ENCODE measurements at regions not wholly inside any gene's neighbourhood (a gene's known extent, or its start where the extent isn't known, plus 50 kb on each side); places are given as distances from the start of the nearest gene placed in this dataset.
A peak's percentile ranks its signal among the peaks of the same experiment; 100 is the strongest.

- Histone ChIP-seq H3K9me3 (ENCODE audit: control insufficient read depth, low read length) (no peaks in the 10 kb centered on the region), H3K27me3 (ENCODE audit: control insufficient read depth, insufficient read depth) (no peaks in the 10 kb centered on the region), H3K4me1 (ENCODE audit: control insufficient read depth, insufficient read depth, low read length) (no peaks in the 10 kb centered on the region), H3K4me3 (ENCODE audit: low read length) (no peak overlapping the region), H3K27ac (ENCODE audit: low read length) (no peak overlapping the region)
- WGBS, result 25% methylated on average over 1 of the region's 1 CpG
- intact Hi-C loops (cut with DNase I), result no loop called here
- no peak for ATAC-seq
- no peak for DNase-seq
Observed at GRCh38 chr16:65771707-65772106, 594.8 kb upstream of the CDH5 start.

GRCh38 chr16:65770752-65771151, 595.7 kb upstream of the CDH5 start:
- ATAC-seq (no peak), DNase-seq (no peak)
- WGBS, result 96% methylated on average over 1 of the region's 1 CpG
- no peaks in the 10 kb centered on the region for H3K4me1 ChIP-seq (ENCODE audit: control insufficient read depth, insufficient read depth, low read length)
- H3K9me3 ChIP-seq (ENCODE audit: control insufficient read depth, low read length), result no peaks in the 10 kb centered on the region
- H3K27me3 ChIP-seq (ENCODE audit: control insufficient read depth, insufficient read depth), result no peaks in the 10 kb centered on the region
- intact Hi-C loops (cut with DNase I), result no loop called here
- H3K27ac ChIP-seq (ENCODE audit: low read length), result no peak overlapping the region
- H3K4me3 ChIP-seq (ENCODE audit: low read length), result no peak overlapping the region

GRCh38 chr16:65769776-65770438, 596.6 kb upstream of the CDH5 start:
- Histone ChIP-seq H3K27me3 (ENCODE audit: control insufficient read depth, insufficient read depth) (no peaks in the 10 kb centered on the region), H3K4me3 (ENCODE audit: low read length) (no peak overlapping the region), H3K9me3 (ENCODE audit: control insufficient read depth, low read length) (no peaks in the 10 kb centered on the region), H3K4me1 (ENCODE audit: control insufficient read depth, insufficient read depth, low read length) (no peaks in the 10 kb centered on the region), H3K27ac (ENCODE audit: low read length) (no peak overlapping the region)
- ATAC-seq, result peak in 1 of 2 donors; percentile 61
- WGBS, result 92% methylated on average over 1 of the region's 1 CpG
- intact Hi-C loops (cut with DNase I), result no loop called here
- no peak for DNase-seq

- H3K9me3 ChIP-seq (ENCODE audit: control insufficient read depth, low read length), result no peaks in the 10 kb centered on the region
- ATAC-seq, result peak in 1 of 2 donors; percentile 62
- no peak overlapping the region for H3K27ac ChIP-seq (ENCODE audit: low read length)
- H3K4me3 ChIP-seq (ENCODE audit: low read length), result no peak overlapping the region
- no peaks in the 10 kb centered on the region for H3K4me1 ChIP-seq (ENCODE audit: control insufficient read depth, insufficient read depth, low read length)
- 60% methylated on average over 1 of the region's 1 CpG for WGBS
- H3K27me3 ChIP-seq (ENCODE audit: control insufficient read depth, insufficient read depth), result no peaks in the 10 kb centered on the region
- intact Hi-C loops (cut with DNase I), result no loop called here
- DNase-seq, result no peak
Observed at GRCh38 chr16:65769055-65769465, 597.4 kb upstream of the CDH5 start.

- no peak for ATAC-seq
- H3K27me3 ChIP-seq (ENCODE audit: control insufficient read depth, insufficient read depth), result no peaks in the 10 kb centered on the region
- no peak overlapping the region for H3K4me3 ChIP-seq (ENCODE audit: low read length)
- DNase-seq, result no peak
- no peak overlapping the region for H3K27ac ChIP-seq (ENCODE audit: low read length)
- H3K9me3 ChIP-seq (ENCODE audit: control insufficient read depth, low read length), result no peaks in the 10 kb centered on the region
- H3K4me1 ChIP-seq (ENCODE audit: control insufficient read depth, insufficient read depth, low read length), result no peaks in the 10 kb centered on the region
- intact Hi-C loops (cut with DNase I), result no loop called here
- WGBS, result 63% methylated on average over 4 of the region's 4 CpGs
Observed at GRCh38 chr16:65767125-65767524, 599.4 kb upstream of the CDH5 start.

GRCh38 chr16:65763640-65764305, 602.7 kb upstream of the CDH5 start:
- no peaks in the 10 kb centered on the region for H3K27me3 ChIP-seq (ENCODE audit: control insufficient read depth, insufficient read depth)
- H3K27ac ChIP-seq (ENCODE audit: low read length), result no peak overlapping the region
- WGBS, result 86% methylated on average over 7 of the region's 7 CpGs
- H3K9me3 ChIP-seq (ENCODE audit: control insufficient read depth, low read length), result no peaks in the 10 kb centered on the region
- intact Hi-C loops (cut with DNase I), result no loop called here
- no peak overlapping the region for H3K4me3 ChIP-seq (ENCODE audit: low read length)
- ATAC-seq, result no peak
- no peaks in the 10 kb centered on the region for H3K4me1 ChIP-seq (ENCODE audit: control insufficient read depth, insufficient read depth, low read length)
- no peak for DNase-seq

GRCh38 chr16:65760874-65761273, 605.6 kb upstream of the CDH5 start:
- Histone ChIP-seq H3K27ac (ENCODE audit: low read length) (no peak overlapping the region), H3K4me1 (ENCODE audit: control insufficient read depth, insufficient read depth, low read length) (no peaks in the 10 kb centered on the region), H3K27me3 (ENCODE audit: control insufficient read depth, insufficient read depth) (no peaks in the 10 kb centered on the region), H3K4me3 (ENCODE audit: low read length) (no peak overlapping the region), H3K9me3 (ENCODE audit: control insufficient read depth, low read length) (no peaks in the 10 kb centered on the region)
- intact Hi-C loops (cut with DNase I), result no loop called here
- 81% methylated on average over 4 of the region's 4 CpGs for WGBS
- DNase-seq (no peak), ATAC-seq (no peak)

GRCh38 chr16:65758620-65759019, 607.9 kb upstream of the CDH5 start:
- H3K27ac ChIP-seq (ENCODE audit: low read length), result no peak overlapping the region
- H3K9me3 ChIP-seq (ENCODE audit: control insufficient read depth, low read length), result no peaks in the 10 kb centered on the region
- H3K4me1 ChIP-seq (ENCODE audit: control insufficient read depth, insufficient read depth, low read length), result no peaks in the 10 kb centered on the region
- no peaks in the 10 kb centered on the region for H3K27me3 ChIP-seq (ENCODE audit: control insufficient read depth, insufficient read depth)
- no peak overlapping the region for H3K4me3 ChIP-seq (ENCODE audit: low read length)
- DNase-seq (no peak), ATAC-seq (no peak)
- 56% methylated on average over 4 of the region's 4 CpGs for WGBS
- intact Hi-C loops (cut with DNase I), result no loop called here

- ATAC-seq (peak; percentile 43 to 87), DNase-seq (no peak)
- no peaks in the 10 kb centered on the region for H3K4me1 ChIP-seq (ENCODE audit: control insufficient read depth, insufficient read depth, low read length)
- WGBS, result 42% methylated on average over 4 of the region's 4 CpGs
- intact Hi-C loops (cut with DNase I), result no loop called here
- no peak overlapping the region for H3K4me3 ChIP-seq (ENCODE audit: low read length)
- no peaks in the 10 kb centered on the region for H3K27me3 ChIP-seq (ENCODE audit: control insufficient read depth, insufficient read depth)
- H3K27ac ChIP-seq (ENCODE audit: low read length), result no peak overlapping the region
- no peaks in the 10 kb centered on the region for H3K9me3 ChIP-seq (ENCODE audit: control insufficient read depth, low read length)
Observed at GRCh38 chr16:65757064-65757463, 609.4 kb upstream of the CDH5 start.

- H3K9me3 ChIP-seq (ENCODE audit: control insufficient read depth, low read length), result no peaks in the 10 kb centered on the region
- H3K4me3 ChIP-seq (ENCODE audit: low read length), result no peak overlapping the region
- H3K4me1 ChIP-seq (ENCODE audit: control insufficient read depth, insufficient read depth, low read length), result no peaks in the 10 kb centered on the region
- intact Hi-C loops (cut with DNase I), result no loop called here
- H3K27ac ChIP-seq (ENCODE audit: low read length), result no peak overlapping the region
- DNase-seq, result no peak
- no peak for ATAC-seq
- 78% methylated on average over 4 of the region's 4 CpGs for WGBS
- H3K27me3 ChIP-seq (ENCODE audit: control insufficient read depth, insufficient read depth), result no peaks in the 10 kb centered on the region
Observed at GRCh38 chr16:65756163-65756562, 610.3 kb upstream of the CDH5 start.

- H3K4me1 ChIP-seq (ENCODE audit: control insufficient read depth, insufficient read depth, low read length), result no peaks in the 10 kb centered on the region
- H3K27ac ChIP-seq (ENCODE audit: low read length), result no peak overlapping the region
- intact Hi-C loops (cut with DNase I), result no loop called here
- H3K27me3 ChIP-seq (ENCODE audit: control insufficient read depth, insufficient read depth), result no peaks in the 10 kb centered on the region
- DNase-seq (peak; percentile 24 to 64 (median 55)), ATAC-seq (peak in 1 of 2 donors; percentile 70)
- WGBS, result 69% methylated on average over 19 of the region's 19 CpGs
- no peaks in the 10 kb centered on the region for H3K9me3 ChIP-seq (ENCODE audit: control insufficient read depth, low read length)
- H3K4me3 ChIP-seq (ENCODE audit: low read length), result no peak overlapping the region
Observed at GRCh38 chr16:65754820-65755691, 611.4 kb upstream of the CDH5 start.
